ENCODE measurements at regions not wholly inside any gene's neighbourhood (a gene's known extent, or its start where the extent isn't known, plus 50 kb on each side); places are given as distances from the start of the nearest gene placed in this dataset.

GRCh38 chr6:76451926-76452709 is 379.7 kb upstream of the IMPG1 start:
- no peak for DNase-seq (ENCODE audit: low read depth in 4 of 4, low spot score in 3 of 4)

- DNase-seq (ENCODE audit: low read depth in 4 of 4, low spot score in 3 of 4), result no peak
These were observed 375.6 kb upstream of the IMPG1 start for GRCh38 chr6:76448109-76448508.

- DNase-seq (ENCODE audit: low read depth in 4 of 4, low spot score in 3 of 4), result no peak
These were observed 369.4 kb upstream of the IMPG1 start for GRCh38 chr6:76441875-76442274.

GRCh38 chr6:76439811-76440210 is 367.3 kb upstream of the IMPG1 start:
- no peak for DNase-seq (ENCODE audit: low read depth in 4 of 4, low spot score in 3 of 4)

- DNase-seq (ENCODE audit: low read depth in 4 of 4, low spot score in 3 of 4), result no peak
These were observed 366.3 kb upstream of the IMPG1 start for GRCh38 chr6:76438768-76439167.

GRCh38 chr6:76435174-76435573 is 362.7 kb upstream of the IMPG1 start:
- no peak for DNase-seq (ENCODE audit: low read depth in 4 of 4, low spot score in 3 of 4)

GRCh38 chr6:76422511-76423213 is 350.2 kb upstream of the IMPG1 start:
- DNase-seq (ENCODE audit: low read depth in 4 of 4, low spot score in 3 of 4), result no peak

- DNase-seq (ENCODE audit: low read depth in 4 of 4, low spot score in 3 of 4), result no peak
These were observed 347.6 kb upstream of the IMPG1 start for GRCh38 chr6:76420094-76420493.

GRCh38 chr6:76418560-76419223 is 346.2 kb upstream of the IMPG1 start:
- peak in 1 of 4 donors; percentile 3 for DNase-seq (ENCODE audit: low read depth in 4 of 4, low spot score in 3 of 4)

- DNase-seq (ENCODE audit: low read depth in 4 of 4, low spot score in 3 of 4), result no peak
These were observed 344.6 kb upstream of the IMPG1 start for GRCh38 chr6:76416821-76417605.

- DNase-seq (ENCODE audit: low read depth in 4 of 4, low spot score in 3 of 4), result no peak
These were observed 330.6 kb upstream of the IMPG1 start for GRCh38 chr6:76403064-76403463.

GRCh38 chr6:76397966-76398365 is 325.5 kb upstream of the IMPG1 start:
- no peak for DNase-seq (ENCODE audit: low read depth in 4 of 4, low spot score in 3 of 4)

- DNase-seq (ENCODE audit: low read depth in 4 of 4, low spot score in 3 of 4), result no peak
These were observed 309.7 kb upstream of the IMPG1 start for GRCh38 chr6:76382201-76382600.

- no peak for DNase-seq (ENCODE audit: low read depth in 4 of 4, low spot score in 3 of 4)
These were observed 309.1 kb upstream of the IMPG1 start for GRCh38 chr6:76381612-76382011.

GRCh38 chr6:76351275-76351674 is 278.8 kb upstream of the IMPG1 start:
- no peak for DNase-seq (ENCODE audit: low read depth in 4 of 4, low spot score in 3 of 4)

- no peak for DNase-seq (ENCODE audit: low read depth in 4 of 4, low spot score in 3 of 4)
These were observed 275.1 kb upstream of the IMPG1 start for GRCh38 chr6:76347539-76347938.

GRCh38 chr6:76342611-76343160 is 270.2 kb upstream of the IMPG1 start:
- no peak for DNase-seq (ENCODE audit: low read depth in 4 of 4, low spot score in 3 of 4)

GRCh38 chr6:76330031-76330430 is 257.6 kb upstream of the IMPG1 start:
- DNase-seq (ENCODE audit: low read depth in 4 of 4, low spot score in 3 of 4), result no peak

- no peak for DNase-seq (ENCODE audit: low read depth in 4 of 4, low spot score in 3 of 4)
These were observed 254.4 kb upstream of the IMPG1 start for GRCh38 chr6:76326871-76327270.
